Neutrophil (primary cell): ENCODE measurements at regions not wholly inside any gene's neighbourhood (a gene's known extent, or its start where the extent isn't known, plus 50 kb on each side); places are given as distances from the start of the nearest gene placed in this dataset.

Experiments
- H3K27ac ChIP-seq: fragments of 200-600 bp; sonication (generic); 2 replicates; pipeline ENCODE4 v1.5.1; 2016; ENCODE audit warnings: mild to moderate bottlenecking, moderate library complexity
- H3K27me3 ChIP-seq: fragments of 200-600 bp; sonication (generic); 2 replicates; pipeline ENCODE4 v1.6.0; 2016; ENCODE audit warnings: mild to moderate bottlenecking
- H3K36me3 ChIP-seq: fragments of 200-600 bp; sonication (generic); 2 replicates; pipeline ENCODE4 v1.5.1; 2017
- H3K4me1 ChIP-seq, 2 experiments: fragments of 200-600 bp in 1 of 2; sonication (generic) in 1 of 2; 1 replicate in 1 of 2; 2 replicates in 1 of 2; pipeline versions ENCODE4 v1.5.1 to v1.6.1; 2013 to 2016; ENCODE audit warnings: low read depth in 1 of 2, low read length in 1 of 2, mild to moderate bottlenecking in 1 of 2, moderate library complexity in 1 of 2; ENCODE audit not compliant: control insufficient read depth in 1 of 2, insufficient read depth in 1 of 2
- H3K4me3 ChIP-seq, 2 experiments: fragments of 200-600 bp in 1 of 2; sonication (generic) in 1 of 2; 1 replicate in 1 of 2; 2 replicates in 1 of 2; pipeline ENCODE4 v1.5.1; 2013 to 2016; ENCODE audit warnings: low read depth in 1 of 2, low read length in 1 of 2, mild to moderate bottlenecking in 1 of 2, moderate library complexity in 1 of 2
- H3K9me3 ChIP-seq: fragments of 200-600 bp; sonication (generic); 2 replicates; pipeline ENCODE4 v1.5.1; 2016
- TF ChIP-seq, protein P1 (sequence below): fragments of 200-600 bp; sonication (generic); IDR thresholded peaks from 2 replicates; pipeline ENCODE4 v1.5.1; 2016; ENCODE audit warnings: antibody characterized with exemption

DNA sequence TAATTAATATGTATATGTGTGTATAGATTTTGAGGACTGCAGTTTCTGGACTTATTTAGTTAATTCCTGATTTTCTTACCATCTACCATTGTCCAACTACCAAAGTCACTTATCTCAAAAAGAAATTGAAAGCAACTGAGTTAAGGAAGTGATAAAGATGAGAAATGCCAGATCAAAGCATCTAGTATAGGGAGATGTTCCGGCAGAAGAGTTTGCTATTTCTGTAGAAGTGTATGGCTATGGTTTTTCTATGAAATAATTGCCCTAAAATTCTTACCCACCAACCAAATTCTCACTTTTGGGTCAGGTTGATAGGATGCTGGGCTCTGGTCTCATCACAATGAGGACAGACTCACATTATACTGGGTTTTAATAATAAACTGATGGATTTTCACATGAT lies 64.0 kb upstream of the RAB11FIP2 start:
- Histone ChIP-seq H3K9me3 (no peaks in the 10 kb centered on the region), H3K4me1 (peaks cover 0 to 8% of the 10 kb centered on the region in 2 experiments), H3K27me3 (peaks cover 52% of the 10 kb centered on the region), H3K36me3 (no peaks in the 10 kb centered on the region), H3K4me3 (no peak overlapping the region), H3K27ac (no peak overlapping the region)
- TF ChIP-seq, protein P1, sequence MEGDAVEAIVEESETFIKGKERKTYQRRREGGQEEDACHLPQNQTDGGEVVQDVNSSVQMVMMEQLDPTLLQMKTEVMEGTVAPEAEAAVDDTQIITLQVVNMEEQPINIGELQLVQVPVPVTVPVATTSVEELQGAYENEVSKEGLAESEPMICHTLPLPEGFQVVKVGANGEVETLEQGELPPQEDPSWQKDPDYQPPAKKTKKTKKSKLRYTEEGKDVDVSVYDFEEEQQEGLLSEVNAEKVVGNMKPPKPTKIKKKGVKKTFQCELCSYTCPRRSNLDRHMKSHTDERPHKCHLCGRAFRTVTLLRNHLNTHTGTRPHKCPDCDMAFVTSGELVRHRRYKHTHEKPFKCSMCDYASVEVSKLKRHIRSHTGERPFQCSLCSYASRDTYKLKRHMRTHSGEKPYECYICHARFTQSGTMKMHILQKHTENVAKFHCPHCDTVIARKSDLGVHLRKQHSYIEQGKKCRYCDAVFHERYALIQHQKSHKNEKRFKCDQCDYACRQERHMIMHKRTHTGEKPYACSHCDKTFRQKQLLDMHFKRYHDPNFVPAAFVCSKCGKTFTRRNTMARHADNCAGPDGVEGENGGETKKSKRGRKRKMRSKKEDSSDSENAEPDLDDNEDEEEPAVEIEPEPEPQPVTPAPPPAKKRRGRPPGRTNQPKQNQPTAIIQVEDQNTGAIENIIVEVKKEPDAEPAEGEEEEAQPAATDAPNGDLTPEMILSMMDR = no peak

DNA sequence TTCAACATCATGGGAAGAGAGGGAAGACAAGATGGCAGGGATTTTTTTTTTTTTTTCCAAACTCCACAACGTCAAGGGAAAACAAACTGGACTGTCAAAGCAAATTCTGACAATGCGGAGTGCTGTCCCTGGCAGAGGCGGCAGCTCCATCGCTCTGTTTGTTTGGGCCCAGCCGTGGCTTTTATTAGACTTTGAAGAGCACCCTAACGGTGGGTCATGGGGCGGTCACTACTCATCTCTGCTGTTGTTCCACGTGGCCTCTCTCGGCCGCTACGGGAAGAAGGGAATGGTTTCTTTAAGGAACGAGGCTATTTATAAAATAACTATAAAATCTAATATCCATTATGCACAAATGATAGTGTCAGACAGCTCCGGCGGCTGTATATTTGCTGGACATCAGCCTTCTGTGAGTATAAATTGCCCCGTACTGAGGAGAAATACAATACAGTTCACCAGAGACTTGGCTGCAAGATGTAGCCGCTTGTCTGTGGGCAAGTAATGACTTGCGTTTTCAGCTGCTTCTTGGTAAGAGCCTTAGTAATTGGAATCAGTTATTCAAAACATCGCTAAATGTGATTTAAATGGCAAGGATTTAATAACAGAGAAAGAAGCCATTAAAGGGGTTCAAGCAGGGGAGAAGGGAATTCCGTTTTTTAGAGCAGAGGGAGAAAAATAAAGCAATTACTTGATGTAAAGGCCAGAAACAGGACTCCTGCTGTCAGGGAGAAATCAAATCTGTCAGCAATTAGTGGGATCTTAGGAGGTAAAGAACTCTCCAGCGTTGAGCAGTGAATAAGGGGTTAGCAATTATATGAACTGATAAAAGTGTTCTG lies 61.7 kb upstream of the RAB11FIP2 start:
- Histone ChIP-seq H3K36me3 (no peaks in the 10 kb centered on the region), H3K27ac (no peak overlapping the region), H3K4me1 (no peaks in the 10 kb centered on the region), H3K9me3 (no peaks in the 10 kb centered on the region), H3K27me3 (peaks cover 74% of the 10 kb centered on the region), H3K4me3 (no peak overlapping the region)
- TF ChIP-seq, protein P1 = no peak

DNA sequence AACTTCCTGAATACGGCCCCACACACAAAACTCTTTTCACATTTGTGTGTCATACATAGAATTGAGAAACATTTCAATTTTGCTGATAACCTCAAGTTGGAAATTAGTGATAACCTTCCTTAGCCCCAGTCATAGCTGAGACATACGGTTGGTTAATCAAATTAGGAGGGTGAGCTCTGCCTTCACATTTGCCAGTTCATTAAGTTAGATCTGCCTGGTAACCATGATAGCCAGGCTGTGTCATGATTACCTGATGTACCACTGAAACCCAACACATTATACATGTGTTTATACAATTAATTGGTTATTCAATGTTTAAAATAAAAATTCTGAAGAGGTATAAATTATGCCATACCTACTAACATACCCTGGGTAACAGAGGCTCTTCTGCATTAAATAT lies 60.8 kb upstream of the RAB11FIP2 start:
- H3K27me3 ChIP-seq = peaks cover 82% of the 10 kb centered on the region
- H3K4me3 ChIP-seq = no peak overlapping the region
- H3K36me3 ChIP-seq = no peaks in the 10 kb centered on the region
- TF ChIP-seq, protein P1 = no peak
- H3K4me1 ChIP-seq = no peaks in the 10 kb centered on the region
- H3K9me3 ChIP-seq = no peaks in the 10 kb centered on the region
- H3K27ac ChIP-seq = no peak overlapping the region

DNA sequence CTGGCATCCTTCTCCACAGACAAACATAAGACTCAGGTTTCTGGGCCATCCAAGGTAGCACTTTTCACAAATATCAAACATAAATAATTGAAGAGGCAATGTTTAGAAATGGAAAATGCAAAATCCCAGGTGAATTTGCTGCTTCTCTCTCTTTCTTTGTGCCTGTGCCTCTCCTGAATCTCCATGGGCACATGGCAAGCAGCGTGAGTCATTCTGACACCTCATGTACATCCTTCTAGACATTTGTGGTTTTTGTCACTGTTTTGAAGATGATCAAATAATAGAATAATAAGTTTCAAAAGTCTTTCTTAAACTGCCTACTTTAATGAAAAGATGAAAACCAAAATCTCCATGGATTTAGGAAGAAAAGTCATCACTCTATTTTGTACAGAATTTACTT lies 60.3 kb upstream of the RAB11FIP2 start:
- H3K27ac ChIP-seq = no peak overlapping the region
- H3K9me3 ChIP-seq = no peaks in the 10 kb centered on the region
- H3K36me3 ChIP-seq = no peaks in the 10 kb centered on the region
- H3K4me1 ChIP-seq = no peaks in the 10 kb centered on the region
- TF ChIP-seq, protein P1 = no peak
- no peak overlapping the region for H3K4me3 ChIP-seq
- peaks cover 86% of the 10 kb centered on the region for H3K27me3 ChIP-seq

DNA sequence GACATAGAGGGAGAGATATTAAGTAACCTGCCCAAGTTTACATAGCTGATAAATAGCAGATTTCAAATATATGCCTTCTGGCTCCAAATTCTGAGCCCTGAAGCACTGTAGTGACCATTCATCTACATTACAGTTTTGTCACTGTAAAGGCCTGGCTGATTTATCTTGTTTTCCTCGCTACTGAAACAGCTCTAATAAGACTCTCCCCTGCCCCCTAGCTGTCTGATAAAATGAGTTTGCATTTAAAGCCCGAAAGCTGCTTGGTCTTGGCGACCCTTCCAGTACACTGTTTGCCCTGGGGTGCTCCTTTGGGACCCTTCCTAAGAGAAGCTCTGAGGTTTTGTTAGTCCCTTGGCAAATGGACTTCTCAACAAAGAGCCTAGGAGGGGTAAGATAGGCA lies 59.7 kb upstream of the RAB11FIP2 start:
- no peaks in the 10 kb centered on the region for H3K4me1 ChIP-seq
- no peaks in the 10 kb centered on the region for H3K36me3 ChIP-seq
- TF ChIP-seq, protein P1 = no peak
- H3K27ac ChIP-seq = no peak overlapping the region
- no peaks in the 10 kb centered on the region for H3K9me3 ChIP-seq
- H3K27me3 ChIP-seq = peaks cover 86% of the 10 kb centered on the region
- H3K4me3 ChIP-seq = no peak overlapping the region
